ENCODE measurements at regions not wholly inside any gene's neighbourhood (a gene's known extent, or its start where the extent isn't known, plus 50 kb on each side); places are given as distances from the start of the nearest gene placed in this dataset.

DNA sequence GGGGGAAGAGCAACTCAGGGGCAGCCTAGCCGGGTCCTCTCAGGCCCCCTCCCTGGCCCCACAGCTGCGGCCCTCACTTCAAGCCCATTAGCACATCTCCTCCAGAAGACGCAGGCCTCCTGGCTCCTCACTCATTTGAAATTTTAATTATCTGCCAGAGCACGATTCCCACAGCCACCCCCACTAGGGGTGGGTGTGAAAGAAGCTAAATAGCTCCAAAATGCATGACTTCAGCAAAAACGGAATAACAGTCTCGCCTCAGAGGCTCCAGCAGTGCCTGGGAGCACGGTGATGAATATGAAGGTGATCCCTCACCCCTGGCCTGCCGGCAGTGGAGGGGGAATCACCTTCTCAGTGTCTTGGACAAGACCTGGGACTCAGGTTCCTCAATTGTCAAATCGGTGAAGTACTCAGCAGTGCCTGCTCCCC, 61.1 kb upstream of the HRH2 start:
- H3K27ac ChIP-seq (ENCODE audit: low read depth in 1 of 2, low read length in 2 of 2), result no peak overlapping the region
- H3K4me1 ChIP-seq (ENCODE audit: insufficient read depth, low read length), result no peaks in the 10 kb centered on the region
- no peak overlapping the region for H3K4me3 ChIP-seq (ENCODE audit: low read length)
- Mint-ChIP-seq H3K27ac (no peak overlapping the region), H3K4me3 (no peak overlapping the region), H3K4me1 (ENCODE audit: low read depth) (no peaks in the 10 kb centered on the region), H3K27me3 (no peaks in the 10 kb centered on the region), H3K9me3 (no peaks in the 10 kb centered on the region), H3K36me3 (ENCODE audit: low read depth) (no peaks in the 10 kb centered on the region)
- H3K9me3 ChIP-seq (ENCODE audit: control insufficient read depth in 1 of 2, insufficient read depth in 1 of 2, low read length in 2 of 2), result no peaks in the 10 kb centered on the region
- no peaks in the 10 kb centered on the region for H3K27me3 ChIP-seq (ENCODE audit: control insufficient read depth in 1 of 2, insufficient read depth in 2 of 2, low read length in 2 of 2)
- TF ChIP-seq, protein P1, sequence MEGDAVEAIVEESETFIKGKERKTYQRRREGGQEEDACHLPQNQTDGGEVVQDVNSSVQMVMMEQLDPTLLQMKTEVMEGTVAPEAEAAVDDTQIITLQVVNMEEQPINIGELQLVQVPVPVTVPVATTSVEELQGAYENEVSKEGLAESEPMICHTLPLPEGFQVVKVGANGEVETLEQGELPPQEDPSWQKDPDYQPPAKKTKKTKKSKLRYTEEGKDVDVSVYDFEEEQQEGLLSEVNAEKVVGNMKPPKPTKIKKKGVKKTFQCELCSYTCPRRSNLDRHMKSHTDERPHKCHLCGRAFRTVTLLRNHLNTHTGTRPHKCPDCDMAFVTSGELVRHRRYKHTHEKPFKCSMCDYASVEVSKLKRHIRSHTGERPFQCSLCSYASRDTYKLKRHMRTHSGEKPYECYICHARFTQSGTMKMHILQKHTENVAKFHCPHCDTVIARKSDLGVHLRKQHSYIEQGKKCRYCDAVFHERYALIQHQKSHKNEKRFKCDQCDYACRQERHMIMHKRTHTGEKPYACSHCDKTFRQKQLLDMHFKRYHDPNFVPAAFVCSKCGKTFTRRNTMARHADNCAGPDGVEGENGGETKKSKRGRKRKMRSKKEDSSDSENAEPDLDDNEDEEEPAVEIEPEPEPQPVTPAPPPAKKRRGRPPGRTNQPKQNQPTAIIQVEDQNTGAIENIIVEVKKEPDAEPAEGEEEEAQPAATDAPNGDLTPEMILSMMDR (IDR thresholded peaks at IDR 0.05), result no peak
- CTCF ChIA-PET, result no interaction called here
- ATAC-seq (ENCODE audit: poor library complexity), result no peak
- no peak for DNase-seq
- POLR2A ChIA-PET, result no interaction called here
- no peaks in the 10 kb centered on the region for H3K36me3 ChIP-seq (ENCODE audit: insufficient read depth, low read length)
- intact Hi-C loops (cut with DNase I, micrococcal nuclease), result no loop called here

DNA sequence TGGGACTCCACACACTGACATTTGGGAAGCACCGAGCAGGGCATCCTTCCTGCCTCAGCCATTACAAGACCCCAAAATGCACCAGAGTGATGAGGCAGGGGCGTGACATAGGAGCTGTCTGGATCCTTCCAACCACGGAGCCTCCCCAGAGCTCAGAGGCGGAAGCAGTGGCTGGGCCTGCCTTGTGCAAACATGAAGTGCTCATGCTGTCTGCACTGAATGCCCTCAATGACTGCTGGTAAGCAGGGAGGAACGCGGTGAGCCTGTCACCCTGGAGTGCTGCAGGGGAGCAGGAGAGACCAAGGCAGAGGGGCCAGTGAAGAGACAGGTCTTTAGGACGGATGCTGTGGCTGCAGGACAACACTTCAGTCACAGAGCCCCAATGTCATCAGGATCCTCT, 60.2 kb upstream of the HRH2 start:
- no peaks in the 10 kb centered on the region for H3K27me3 ChIP-seq (ENCODE audit: control insufficient read depth in 1 of 2, insufficient read depth in 2 of 2, low read length in 2 of 2)
- H3K27ac ChIP-seq (ENCODE audit: low read depth in 1 of 2, low read length in 2 of 2), result no peak overlapping the region
- no peaks in the 10 kb centered on the region for H3K4me1 ChIP-seq (ENCODE audit: insufficient read depth, low read length)
- H3K4me3 Mint-ChIP-seq, result no peak overlapping the region
- intact Hi-C loops (cut with DNase I, micrococcal nuclease), result no loop called here
- ATAC-seq (ENCODE audit: poor library complexity) (no peak), DNase-seq (no peak)
- H3K27ac Mint-ChIP-seq, result no peak overlapping the region
- H3K9me3 Mint-ChIP-seq, result no peaks in the 10 kb centered on the region
- H3K9me3 ChIP-seq (ENCODE audit: control insufficient read depth in 1 of 2, insufficient read depth in 1 of 2, low read length in 2 of 2), result no peaks in the 10 kb centered on the region
- ChIA-PET CTCF (no interaction called here), POLR2A (no interaction called here)
- H3K4me3 ChIP-seq (ENCODE audit: low read length), result no peak overlapping the region
- H3K27me3 Mint-ChIP-seq, result no peaks in the 10 kb centered on the region
- H3K36me3 Mint-ChIP-seq (ENCODE audit: low read depth), result no peaks in the 10 kb centered on the region
- no peaks in the 10 kb centered on the region for H3K4me1 Mint-ChIP-seq (ENCODE audit: low read depth)
- TF ChIP-seq, protein P1 (IDR thresholded peaks at IDR 0.05), result no peak
- no peaks in the 10 kb centered on the region for H3K36me3 ChIP-seq (ENCODE audit: insufficient read depth, low read length)

DNA sequence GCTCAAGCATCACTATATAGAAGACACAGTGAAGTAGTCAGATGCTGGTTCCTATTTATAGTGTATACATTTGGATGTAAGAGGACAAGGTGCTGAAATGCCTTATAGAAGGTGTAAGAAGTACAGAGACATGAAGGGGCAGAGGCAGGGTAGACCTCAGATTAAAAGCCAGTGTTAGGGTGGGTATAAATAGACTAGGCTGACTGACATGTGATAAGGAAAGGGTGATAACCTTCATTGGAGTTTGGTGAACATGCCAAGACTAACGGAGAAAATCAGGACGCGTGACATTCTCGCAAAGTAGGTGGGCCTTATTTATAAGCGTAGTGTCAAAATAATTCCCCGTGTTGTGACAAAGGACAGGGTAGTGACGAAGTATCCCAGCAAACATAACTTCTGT, 59.1 kb upstream of the HRH2 start:
- no peaks in the 10 kb centered on the region for H3K9me3 ChIP-seq (ENCODE audit: control insufficient read depth in 1 of 2, insufficient read depth in 1 of 2, low read length in 2 of 2)
- no peaks in the 10 kb centered on the region for H3K36me3 ChIP-seq (ENCODE audit: insufficient read depth, low read length)
- H3K27ac ChIP-seq (ENCODE audit: low read depth in 1 of 2, low read length in 2 of 2), result no peak overlapping the region
- H3K36me3 Mint-ChIP-seq (ENCODE audit: low read depth), result no peaks in the 10 kb centered on the region
- H3K27me3 Mint-ChIP-seq, result no peaks in the 10 kb centered on the region
- ChIA-PET POLR2A (no interaction called here), CTCF (no interaction called here)
- no peaks in the 10 kb centered on the region for H3K4me1 Mint-ChIP-seq (ENCODE audit: low read depth)
- no peak overlapping the region for H3K4me3 Mint-ChIP-seq
- H3K4me1 ChIP-seq (ENCODE audit: insufficient read depth, low read length), result no peaks in the 10 kb centered on the region
- H3K4me3 ChIP-seq (ENCODE audit: low read length), result no peak overlapping the region
- intact Hi-C loops (cut with DNase I, micrococcal nuclease), result no loop called here
- H3K9me3 Mint-ChIP-seq, result no peaks in the 10 kb centered on the region
- no peak for ATAC-seq (ENCODE audit: poor library complexity)
- TF ChIP-seq, protein P1 (IDR thresholded peaks at IDR 0.05), result no peak
- no peak for DNase-seq
- no peaks in the 10 kb centered on the region for H3K27me3 ChIP-seq (ENCODE audit: control insufficient read depth in 1 of 2, insufficient read depth in 2 of 2, low read length in 2 of 2)
- H3K27ac Mint-ChIP-seq, result no peak overlapping the region

All from CD4-positive, alpha-beta T cell (primary cell).